NCI-H146 (cell line): ENCODE measurements at regions not wholly inside any gene's neighbourhood (a gene's known extent, or its start where the extent isn't known, plus 50 kb on each side); places are given as distances from the start of the nearest gene placed in this dataset.
"Not testable (repeated sequence)": the region's sequence is repeated elsewhere in the genome, so short reads cannot be mapped to it uniquely, and the experiment has no call there.

ENCODE experiments used
- DNase-seq: peaks from one replicate; lab custom pipeline; 2025; lab: John Stamatoyannopoulos, UW

DNA sequence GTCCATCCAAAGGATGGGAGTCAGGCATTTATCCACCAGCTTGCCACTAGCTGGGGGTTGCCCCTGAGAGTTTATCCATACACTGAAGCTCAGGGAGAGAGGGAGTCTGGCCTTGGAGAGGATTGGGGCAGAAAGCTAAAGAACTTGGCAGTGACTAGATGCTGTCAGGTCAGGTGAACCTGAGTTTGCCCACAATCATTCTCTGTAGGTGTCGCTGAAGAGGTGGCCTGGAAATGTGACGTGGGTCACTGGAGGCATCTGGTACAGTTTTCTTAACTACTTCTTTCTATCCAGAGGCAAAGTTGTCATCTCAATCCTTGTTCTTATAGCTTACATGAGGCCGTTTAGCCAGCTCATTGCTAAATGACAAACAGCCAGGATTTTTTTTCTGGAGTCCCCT, 298.0 kb upstream of the CTNNB1 start:
- DNase-seq: no peak

- no peak for DNase-seq
These were observed 297.5 kb upstream of the CTNNB1 start for GRCh38 chr3:40901796-40902195.

- DNase-seq: not testable (repeated sequence)
These were observed 291.3 kb upstream of the CTNNB1 start for GRCh38 chr3:40907907-40908465.

DNA sequence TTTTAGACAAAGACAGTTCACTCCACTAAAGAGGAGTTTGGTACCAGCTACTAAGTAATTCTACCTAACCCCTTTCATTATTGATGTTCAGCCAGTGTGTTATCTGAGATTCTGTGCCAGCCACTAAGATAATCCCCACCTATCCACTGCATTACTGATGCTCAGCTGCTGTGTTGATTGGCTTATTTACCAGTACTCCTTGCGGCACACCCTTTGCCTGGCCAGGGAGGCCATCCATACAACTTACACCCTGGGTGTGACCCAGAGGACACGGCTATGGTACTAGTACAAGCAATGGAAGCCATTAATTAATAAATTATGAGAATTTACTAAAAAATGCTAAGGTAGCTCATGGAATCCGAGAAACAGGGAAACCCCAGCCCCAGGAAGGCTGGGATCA, 290.7 kb upstream of the CTNNB1 start:
- DNase-seq: no peak

DNA sequence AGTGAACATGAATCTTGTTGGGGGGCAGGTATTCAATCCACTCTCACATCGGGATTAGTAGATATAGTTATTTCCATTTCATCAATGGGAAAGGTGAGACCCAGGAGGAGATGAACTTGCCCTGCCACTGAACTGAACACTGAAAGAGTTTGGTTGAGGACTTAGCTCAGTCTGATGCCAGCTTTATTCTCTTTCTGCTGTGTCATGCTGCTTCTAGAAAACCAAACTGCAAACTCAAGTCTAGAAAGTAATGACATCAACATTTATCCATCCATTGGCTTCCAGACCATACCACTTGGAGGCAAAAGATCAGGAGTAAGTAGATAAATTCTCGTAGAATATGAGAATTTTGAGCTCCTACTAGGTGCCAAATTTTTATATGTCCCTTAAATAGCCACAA, 288.0 kb upstream of the CTNNB1 start:
- no peak for DNase-seq

DNA sequence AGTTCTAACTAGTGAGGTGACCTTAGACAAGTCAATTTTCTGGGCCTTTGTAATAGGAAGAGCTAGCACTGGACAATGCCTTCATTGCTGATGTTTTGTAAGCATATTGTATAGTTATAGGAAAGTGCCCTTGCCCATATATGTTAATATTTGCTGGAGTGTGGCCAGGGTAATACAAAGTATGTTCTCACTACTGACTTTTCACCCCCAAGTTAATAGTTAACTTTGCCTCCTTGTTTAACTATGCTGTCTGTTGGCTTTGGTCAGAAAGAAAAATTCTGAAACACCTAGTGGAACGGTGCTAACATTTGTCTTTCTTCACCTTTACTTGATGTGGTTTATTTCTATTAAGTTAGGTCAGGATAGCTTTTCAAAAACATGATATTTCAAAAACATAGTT, 287.4 kb upstream of the CTNNB1 start:
- DNase-seq: no peak

DNA sequence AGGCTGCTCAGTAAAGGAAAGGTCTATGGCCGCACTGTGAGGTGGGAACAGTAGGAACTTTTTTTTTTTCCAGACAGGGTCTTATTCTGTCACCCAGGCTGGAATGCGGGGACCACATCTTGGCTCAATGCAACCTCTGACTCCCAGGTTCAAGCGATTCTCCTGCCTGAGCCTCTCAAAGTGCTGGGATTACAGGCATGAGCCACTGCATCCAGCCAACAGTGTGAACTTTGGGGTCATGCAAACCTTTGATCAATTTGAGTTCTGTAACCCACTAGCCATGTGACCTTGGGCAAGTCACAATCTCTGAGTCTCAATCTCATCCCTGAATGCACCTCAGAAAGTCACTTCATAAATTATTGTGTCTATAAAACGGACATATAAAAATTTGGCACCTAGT, 286.8 kb upstream of the CTNNB1 start:
- DNase-seq: no peak

- DNase-seq: no peak
These were observed 286.1 kb upstream of the CTNNB1 start for GRCh38 chr3:40913192-40913591.

GRCh38 chr3:40913641-40914040, 285.7 kb upstream of the CTNNB1 start:
- DNase-seq: no peak

DNA sequence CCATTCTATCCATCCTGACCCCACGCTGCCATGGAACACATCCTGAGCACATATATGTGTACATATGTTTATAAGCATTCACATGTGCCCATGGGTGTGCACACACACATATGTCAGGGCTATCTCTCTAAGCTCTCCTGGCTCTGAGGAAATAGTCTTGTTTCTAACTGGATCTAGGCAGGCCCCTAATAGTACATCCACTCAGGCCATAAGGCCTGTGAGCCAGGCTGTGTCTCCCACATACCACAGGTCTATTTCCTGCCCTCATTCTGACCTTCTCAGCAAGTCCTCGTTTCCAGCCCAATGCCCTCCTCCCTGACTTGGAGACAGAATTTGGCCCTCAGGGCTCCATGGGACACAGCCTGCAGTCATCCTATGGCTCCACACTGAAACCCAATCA, 284.8 kb upstream of the CTNNB1 start:
- DNase-seq: no peak

DNA sequence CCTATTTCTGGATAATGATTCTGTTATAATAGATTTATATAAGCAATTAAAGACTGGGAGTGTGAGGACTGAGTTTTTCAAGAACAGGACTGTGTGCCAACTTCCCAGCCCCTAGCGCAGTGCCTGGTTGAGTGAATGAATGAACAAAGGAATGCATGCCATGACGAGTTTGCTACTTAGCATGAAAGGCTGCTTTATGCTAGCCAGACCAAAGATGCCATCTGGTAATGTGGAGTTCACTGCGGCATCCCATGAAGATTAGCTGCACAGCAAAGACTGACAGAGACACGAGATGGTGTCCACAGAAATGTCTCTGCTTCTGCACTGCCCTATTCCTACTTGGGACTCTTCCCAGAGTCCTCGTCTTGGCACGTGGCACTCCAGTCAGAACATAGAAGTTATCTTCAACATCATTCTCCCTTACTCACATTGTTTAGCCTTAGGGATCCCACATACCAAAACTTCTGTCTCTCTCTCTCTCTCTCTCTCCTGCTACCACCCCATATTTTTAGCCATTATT, 283.9 kb upstream of the CTNNB1 start:
- no peak for DNase-seq

GRCh38 chr3:40920041-40920440, 279.3 kb upstream of the CTNNB1 start:
- no peak for DNase-seq

- DNase-seq: no peak
These were observed 278.1 kb upstream of the CTNNB1 start for GRCh38 chr3:40921251-40921650.

DNA sequence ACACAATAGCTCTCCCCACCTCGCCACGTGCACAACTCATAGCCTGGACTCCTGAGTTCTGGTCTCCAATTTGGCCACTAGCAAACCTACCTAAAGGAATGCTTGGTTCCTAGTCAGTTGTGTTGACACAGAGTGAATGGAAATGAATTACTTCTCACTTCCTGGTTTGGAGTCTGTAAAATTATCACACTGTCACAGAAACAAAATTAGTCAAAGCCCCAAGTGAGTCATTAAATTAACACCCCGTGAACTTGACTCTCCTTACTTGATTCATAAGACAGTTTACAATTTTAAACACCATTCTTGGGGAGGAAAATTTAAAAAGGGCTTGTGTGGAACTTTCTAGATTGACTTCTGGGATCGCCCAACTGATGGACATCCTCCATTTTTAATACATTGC, 276.2 kb upstream of the CTNNB1 start:
- no peak for DNase-seq

DNA sequence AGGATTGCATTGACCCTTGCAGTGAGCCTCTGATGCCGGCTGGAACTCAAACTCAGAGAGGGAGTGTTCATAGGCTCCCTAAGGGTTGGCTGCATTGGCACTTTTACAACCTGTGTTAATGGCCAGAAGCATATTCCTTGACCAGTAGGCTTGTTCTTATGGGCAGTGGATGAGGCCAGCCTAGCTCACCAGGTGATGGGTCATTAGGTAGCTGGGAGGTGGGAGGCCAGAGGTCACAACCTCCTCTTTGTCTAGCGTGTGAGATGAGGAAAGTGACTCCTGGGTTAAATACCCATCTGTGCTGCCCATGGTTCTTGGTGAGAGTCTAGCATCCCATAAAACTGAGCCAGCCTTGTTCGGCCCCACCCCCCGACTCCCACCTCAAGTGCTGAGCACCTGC, 275.7 kb upstream of the CTNNB1 start:
- no peak for DNase-seq

- DNase-seq: no peak
These were observed 274.7 kb upstream of the CTNNB1 start for GRCh38 chr3:40924559-40925141.

DNA sequence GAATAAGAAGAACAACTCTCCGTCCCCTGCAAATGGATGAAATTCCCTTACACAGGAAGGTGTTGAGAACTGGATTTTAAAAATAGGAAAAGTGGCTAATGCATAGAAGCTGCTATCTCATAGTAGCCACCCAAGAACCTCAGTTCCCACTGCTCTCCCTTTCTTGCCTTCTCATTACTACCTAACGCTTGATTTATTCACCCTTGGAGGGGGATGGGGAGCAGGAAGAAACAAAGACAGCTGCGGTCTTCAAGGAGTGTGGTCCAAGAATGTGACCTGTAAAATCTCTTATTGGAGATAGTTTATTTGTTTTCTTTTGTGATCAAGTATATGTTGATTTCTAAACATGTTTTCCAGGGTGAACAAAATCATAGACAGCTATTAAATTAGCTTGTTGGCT, 274.1 kb upstream of the CTNNB1 start:
- DNase-seq: no peak

GRCh38 chr3:40930131-40930538, 269.2 kb upstream of the CTNNB1 start:
- no peak for DNase-seq

DNA sequence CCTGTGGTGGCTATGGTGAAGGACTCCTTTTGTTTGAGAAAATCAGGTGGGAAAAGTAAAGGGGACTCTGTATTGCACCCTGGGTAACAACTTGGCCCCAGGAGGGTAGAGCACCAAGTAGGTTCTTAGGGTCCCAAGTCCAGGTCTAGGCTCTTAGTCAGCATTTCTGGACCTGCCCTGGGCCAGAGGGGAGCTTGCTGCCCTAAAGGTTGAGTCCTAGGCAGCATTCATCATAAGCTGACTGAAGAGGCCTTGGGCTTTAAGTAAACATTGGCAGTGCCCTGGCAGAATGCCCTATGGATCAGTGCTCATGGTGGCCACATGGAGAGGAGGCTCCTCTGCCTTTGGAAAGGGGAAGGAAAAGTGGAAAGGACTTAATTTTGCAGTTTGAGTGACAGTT, 268.5 kb upstream of the CTNNB1 start:
- DNase-seq: no peak

GRCh38 chr3:40938591-40938990, 260.7 kb upstream of the CTNNB1 start:
- DNase-seq: no peak

DNA sequence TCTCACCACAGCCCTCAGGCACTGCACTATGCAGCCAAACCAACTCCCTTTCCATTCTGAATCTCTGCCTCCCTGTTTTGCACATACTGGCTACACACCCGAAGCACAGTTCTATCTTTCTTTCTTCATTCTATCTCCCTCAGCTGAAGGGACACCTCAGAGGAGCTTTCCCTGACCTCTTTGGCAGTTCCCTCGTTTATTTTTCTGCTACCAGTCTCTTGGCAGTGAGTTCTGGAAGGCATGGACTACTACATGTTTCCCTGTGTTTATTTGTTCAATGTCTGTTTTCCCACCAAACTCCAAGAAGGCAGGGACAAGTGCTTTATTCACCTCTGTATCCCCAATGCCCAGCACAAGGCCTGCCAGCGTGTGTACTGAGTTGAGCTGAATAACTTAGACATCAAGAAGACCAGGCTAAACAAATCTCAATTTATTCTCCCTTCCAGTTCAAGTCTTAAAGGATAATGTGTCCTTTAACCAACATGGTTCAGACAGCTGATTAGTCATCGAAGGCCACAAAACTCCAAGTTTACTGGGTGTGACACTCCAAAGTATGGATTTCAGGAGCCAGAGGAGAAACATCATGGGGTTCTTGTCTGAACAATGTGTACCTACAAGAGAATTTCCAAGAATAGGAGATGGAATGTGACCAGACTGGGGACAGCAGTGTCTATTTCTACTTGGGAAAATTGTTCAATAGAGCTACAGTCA, 260.1 kb upstream of the CTNNB1 start:
- no peak for DNase-seq

- DNase-seq: no peak
These were observed 259.6 kb upstream of the CTNNB1 start for GRCh38 chr3:40939741-40940130.

GRCh38 chr3:40940651-40941050, 258.7 kb upstream of the CTNNB1 start:
- no peak for DNase-seq

GRCh38 chr3:40947022-40947421, 252.3 kb upstream of the CTNNB1 start:
- DNase-seq: not testable (repeated sequence)
